Neural cell (in vitro differentiated cells): ENCODE measurements at regions not wholly inside any gene's neighbourhood (a gene's known extent, or its start where the extent isn't known, plus 50 kb on each side); places are given as distances from the start of the nearest gene placed in this dataset.

Source experiments
- CTCF ChIP-seq: fragments of 450-650 bp; IDR thresholded peaks from 2 replicates; pipeline ENCODE4 v1.5.1; 2014; ENCODE audit warnings: antibody characterized with exemption, mild to moderate bottlenecking, moderate library complexity; ENCODE audit not compliant: poor library complexity, severe bottlenecking
- EP300 ChIP-seq: fragments of 450-650 bp; conservative IDR thresholded peaks from 2 replicates; pipeline ENCODE4 v1.6.1; 2014; ENCODE audit warnings: antibody characterized with exemption, mild to moderate bottlenecking, moderate library complexity; ENCODE audit not compliant: poor library complexity, severe bottlenecking
- EZH2 ChIP-seq: fragments of 200-600, 300-800 bp; shearing (Covaris generic), sonication (generic); IDR thresholded peaks from 2 replicates; pipeline ENCODE4 v1.6.1; 2014; ENCODE audit warnings: antibody characterized with exemption, low read length, borderline replicate concordance, mild to moderate bottlenecking; ENCODE audit not compliant: insufficient read depth, poor library complexity, severe bottlenecking
- POLR2AphosphoS5 ChIP-seq: IDR thresholded peaks from 2 replicates; pipeline ENCODE4 v1.6.1; 2012
- RAD21 ChIP-seq: fragments of 450-650 bp; conservative IDR thresholded peaks from 2 replicates; pipeline ENCODE4 v1.6.1; 2014; ENCODE audit warnings: antibody characterized with exemption, mild to moderate bottlenecking, moderate library complexity
- REST ChIP-seq: IDR thresholded peaks from 2 replicates; pipeline ENCODE4 v1.6.1; 2012; ENCODE audit warnings: borderline replicate concordance
- SMC3 ChIP-seq: fragments of 450-650 bp; conservative IDR thresholded peaks from 2 replicates; pipeline ENCODE4 v1.6.1; 2014; ENCODE audit warnings: antibody characterized with exemption, mild to moderate bottlenecking, moderate library complexity; ENCODE audit not compliant: poor library complexity
- TAF1 ChIP-seq: IDR thresholded peaks from 2 replicates; pipeline ENCODE4 v1.6.1; 2012; ENCODE audit warnings: low read depth

DNA sequence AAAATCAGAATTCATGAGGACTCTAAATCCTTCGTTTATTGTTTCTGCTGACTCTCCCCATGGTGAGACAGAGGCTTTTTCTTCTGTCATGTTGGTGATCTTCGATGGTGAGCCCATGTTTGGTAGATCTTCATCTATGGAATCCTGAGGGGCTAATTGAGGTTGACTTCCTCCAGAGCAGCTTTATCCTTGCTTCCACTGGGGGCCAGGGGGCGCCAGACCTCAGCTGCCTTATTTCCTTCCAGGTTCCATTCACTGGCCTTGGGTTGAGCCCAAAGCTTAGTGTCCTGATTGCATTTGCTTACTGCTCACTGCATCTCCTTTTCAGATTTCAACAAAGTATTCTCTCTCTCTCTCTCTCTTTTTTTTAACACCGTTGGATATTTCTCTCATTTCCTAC, 80.7 kb downstream of the GCC1 start:
- TF ChIP-seq CTCF: no peak
- TF ChIP-seq SMC3: no peak
- no peak for TF ChIP-seq RAD21
- TF ChIP-seq POLR2AphosphoS5: no peak
- TF ChIP-seq TAF1: no peak
- TF ChIP-seq EP300: no peak
- no peak for TF ChIP-seq REST
- TF ChIP-seq EZH2: no peak
